IPS-20b (cell line): ENCODE measurements at regions not wholly inside any gene's neighbourhood (a gene's known extent, or its start where the extent isn't known, plus 50 kb on each side); places are given as distances from the start of the nearest gene placed in this dataset.
"Not testable (repeated sequence)": the region's sequence is repeated elsewhere in the genome, so short reads cannot be mapped to it uniquely, and the experiment has no call there.

Source experiments
- H3K27ac ChIP-seq: one replicate; pipeline ENCODE4 v1.5.1; 2013; ENCODE audit warnings: low read length
- H3K27me3 ChIP-seq: 2 replicates; pipeline ENCODE4 v1.6.1; 2013; ENCODE audit warnings: mild to moderate bottlenecking, low read length, inconsistent platforms; ENCODE audit not compliant: insufficient read depth
- H3K36me3 ChIP-seq: 2 replicates; pipeline ENCODE4 v1.6.1; 2013; ENCODE audit warnings: low read depth, mild to moderate bottlenecking, inconsistent platforms, low read length, moderate library complexity; ENCODE audit not compliant: insufficient read depth
- H3K4me1 ChIP-seq: 2 replicates; pipeline ENCODE4 v1.6.1; 2013; ENCODE audit warnings: mild to moderate bottlenecking, control low read depth, inconsistent platforms, low read length, moderate library complexity; ENCODE audit not compliant: insufficient read depth
- H3K4me3 ChIP-seq: 2 replicates; pipeline ENCODE4 v1.5.1; 2013; ENCODE audit warnings: mild to moderate bottlenecking, low read length, inconsistent platforms
- H3K9ac ChIP-seq: 2 replicates; pipeline ENCODE4 v1.6.1; 2013; ENCODE audit warnings: low read depth, mild to moderate bottlenecking, inconsistent platforms, low read length, moderate library complexity
- H3K9me3 ChIP-seq: 2 replicates; pipeline ENCODE4 v1.6.1; 2013; ENCODE audit warnings: mild to moderate bottlenecking, low read depth, low read length, inconsistent platforms; ENCODE audit not compliant: insufficient read depth

DNA sequence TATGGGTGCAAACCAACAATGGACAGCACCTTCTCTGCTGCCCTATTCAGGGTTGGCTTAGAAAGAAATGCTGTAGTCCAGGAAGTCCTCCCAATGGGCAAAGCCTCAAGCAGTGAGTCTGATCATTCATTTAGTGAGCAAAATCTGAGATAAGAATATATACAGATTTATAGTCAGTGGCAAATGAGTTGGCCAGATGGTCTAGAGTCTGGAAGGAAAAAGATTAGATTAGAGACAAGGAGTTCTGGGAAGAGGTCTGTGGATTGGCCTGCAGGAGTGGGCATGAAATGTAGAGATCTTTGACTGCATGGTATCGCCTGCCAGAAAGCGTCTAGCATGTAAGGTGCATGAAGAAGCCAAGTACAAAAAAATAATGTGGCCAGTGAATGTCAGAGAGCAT lies 201.9 kb upstream of the PTER start:
- no peak overlapping the region for H3K27ac ChIP-seq
- 0 out of 2 replicates have a peak, but pooled peaks cover 5% of the 10 kb centered on the region for H3K36me3 ChIP-seq
- no peaks in the 10 kb centered on the region for H3K4me1 ChIP-seq
- H3K4me3 ChIP-seq: no peak overlapping the region
- H3K27me3 ChIP-seq: no peaks in the 10 kb centered on the region
- H3K9ac ChIP-seq: no peak overlapping the region
- peaks cover 4% of the 10 kb centered on the region; the same call in 1 of the 2 replicates for H3K9me3 ChIP-seq

- no peak overlapping the region for H3K9ac ChIP-seq
- H3K9me3 ChIP-seq: peaks cover 7% of the 10 kb centered on the region; the same call in 1 of the 2 replicates
- peaks cover 20% of the 10 kb centered on the region for H3K4me1 ChIP-seq
- peak overlapping the region; percentile 35 for H3K27ac ChIP-seq
- 0 out of 2 replicates have a peak, but pooled peaks cover 9% of the 10 kb centered on the region for H3K36me3 ChIP-seq
- H3K27me3 ChIP-seq: no peaks in the 10 kb centered on the region
- peak overlapping the region; percentile 16; the same call in 1 of the 2 replicates for H3K4me3 ChIP-seq
Observed at GRCh38 chr10:16242446-16242845, 194.4 kb upstream of the PTER start.

DNA sequence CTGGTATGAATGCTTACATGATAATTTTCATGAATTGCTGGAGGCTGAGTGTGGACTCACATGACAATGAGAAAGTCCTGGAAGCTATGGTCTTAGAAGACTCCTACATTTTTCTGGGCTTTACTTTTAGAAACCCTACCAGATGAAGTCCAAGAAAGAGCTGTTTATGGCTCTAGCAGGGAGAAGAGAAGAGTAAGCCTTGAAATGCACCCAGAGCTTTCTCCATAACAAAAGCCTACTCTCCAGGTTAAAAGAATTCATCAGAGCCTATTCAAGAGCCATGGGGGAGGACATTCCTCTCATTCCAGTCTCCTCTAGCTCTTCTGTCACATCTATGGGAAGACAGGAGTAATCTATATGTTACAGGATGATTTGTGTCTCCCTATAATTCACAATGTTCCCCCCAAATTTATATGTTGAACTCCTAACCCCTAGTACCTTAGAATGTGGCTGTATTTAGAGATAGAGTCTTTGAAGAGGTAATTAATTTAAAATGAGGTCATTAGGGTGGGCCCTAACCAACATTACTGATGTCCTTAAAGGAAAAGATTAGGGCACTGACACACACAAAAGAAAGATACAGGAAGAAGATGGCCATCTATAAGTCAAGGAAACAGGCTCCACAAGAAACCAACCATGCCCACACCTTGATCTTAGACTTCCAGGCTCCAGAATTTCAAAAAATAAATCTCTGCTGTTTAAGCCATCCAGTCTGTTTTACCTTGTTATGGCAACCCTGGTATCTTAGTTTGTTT lies 193.8 kb upstream of the PTER start:
- H3K4me3 ChIP-seq: peak overlapping the region; percentile 16; the same call in 1 of the 2 replicates
- H3K36me3 ChIP-seq: 0 out of 2 replicates have a peak, but pooled peaks cover 9% of the 10 kb centered on the region
- peak overlapping the region; percentile 35; the same call in 1 of the 2 replicates for H3K9ac ChIP-seq
- no peaks in the 10 kb centered on the region for H3K27me3 ChIP-seq
- H3K4me1 ChIP-seq: peaks cover 20% of the 10 kb centered on the region
- H3K9me3 ChIP-seq: peaks cover 7% of the 10 kb centered on the region; the same call in 1 of the 2 replicates
- peak overlapping the region; percentile 48 for H3K27ac ChIP-seq

- not testable (repeated sequence) for H3K9me3 ChIP-seq, H3K27me3 ChIP-seq, H3K27ac ChIP-seq, H3K4me1 ChIP-seq, H3K9ac ChIP-seq, H3K36me3 ChIP-seq, H3K4me3 ChIP-seq
Observed at GRCh38 chr10:16250136-16250535, 186.7 kb upstream of the PTER start.

DNA sequence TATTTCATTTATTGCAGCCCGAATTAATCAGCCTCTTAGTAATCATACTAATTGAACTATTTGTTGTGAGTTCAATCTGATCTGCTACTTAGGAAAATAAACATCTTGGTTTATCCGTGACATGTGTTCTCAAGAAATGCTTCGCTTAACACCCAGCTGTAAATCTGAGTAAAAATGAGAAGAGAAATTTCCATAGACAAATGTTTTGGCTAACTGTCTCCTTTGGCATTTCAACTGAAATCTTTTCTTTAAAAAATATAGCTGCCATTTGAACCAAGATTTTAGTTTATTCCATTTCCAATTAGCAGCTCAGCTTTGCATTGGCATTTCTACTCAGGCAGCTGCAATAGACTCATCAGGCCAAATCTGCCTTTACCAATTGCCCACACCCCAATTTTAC lies 180.5 kb upstream of the PTER start:
- H3K36me3 ChIP-seq: no peaks in the 10 kb centered on the region; the same call in 1 of the 2 replicates
- H3K4me1 ChIP-seq: no peaks in the 10 kb centered on the region
- peaks cover 25% of the 10 kb centered on the region for H3K9me3 ChIP-seq
- H3K9ac ChIP-seq: no peak overlapping the region
- H3K4me3 ChIP-seq: no peak overlapping the region
- H3K27ac ChIP-seq: no peak overlapping the region
- no peaks in the 10 kb centered on the region for H3K27me3 ChIP-seq

GRCh38 chr10:16258291-16259040 lies 178.3 kb upstream of the PTER start:
- no peaks in the 10 kb centered on the region; the same call in 1 of the 2 replicates for H3K36me3 ChIP-seq
- H3K27me3 ChIP-seq: no peaks in the 10 kb centered on the region
- no peak overlapping the region for H3K27ac ChIP-seq
- no peak overlapping the region for H3K4me3 ChIP-seq
- no peak overlapping the region for H3K9ac ChIP-seq
- peaks cover 25% of the 10 kb centered on the region for H3K9me3 ChIP-seq
- H3K4me1 ChIP-seq: no peaks in the 10 kb centered on the region

GRCh38 chr10:16259726-16260125 lies 177.1 kb upstream of the PTER start:
- H3K4me3 ChIP-seq: no peak overlapping the region
- H3K9ac ChIP-seq: no peak overlapping the region
- H3K9me3 ChIP-seq: peaks cover 22% of the 10 kb centered on the region
- H3K27ac ChIP-seq: no peak overlapping the region
- H3K27me3 ChIP-seq: no peaks in the 10 kb centered on the region
- H3K4me1 ChIP-seq: no peaks in the 10 kb centered on the region
- no peaks in the 10 kb centered on the region; the same call in 1 of the 2 replicates for H3K36me3 ChIP-seq

- no peak overlapping the region for H3K4me3 ChIP-seq
- H3K4me1 ChIP-seq: no peaks in the 10 kb centered on the region
- H3K36me3 ChIP-seq: no peaks in the 10 kb centered on the region; the same call in 1 of the 2 replicates
- H3K9me3 ChIP-seq: peaks cover 20% of the 10 kb centered on the region
- no peaks in the 10 kb centered on the region for H3K27me3 ChIP-seq
- H3K9ac ChIP-seq: no peak overlapping the region
- H3K27ac ChIP-seq: no peak overlapping the region
Observed at GRCh38 chr10:16260388-16260787, 176.4 kb upstream of the PTER start.

- no peaks in the 10 kb centered on the region for H3K27me3 ChIP-seq
- no peak overlapping the region for H3K9ac ChIP-seq
- H3K4me3 ChIP-seq: no peak overlapping the region
- H3K4me1 ChIP-seq: no peaks in the 10 kb centered on the region
- H3K9me3 ChIP-seq: peaks cover 7% of the 10 kb centered on the region
- H3K36me3 ChIP-seq: no peaks in the 10 kb centered on the region
- no peak overlapping the region for H3K27ac ChIP-seq
Observed at GRCh38 chr10:16271571-16271970, 165.2 kb upstream of the PTER start.

GRCh38 chr10:16274911-16275310 lies 161.9 kb upstream of the PTER start:
- Histone ChIP-seq H3K9ac (no peak overlapping the region), H3K4me3 (no peak overlapping the region), H3K9me3 (peaks cover 7% of the 10 kb centered on the region), H3K4me1 (no peaks in the 10 kb centered on the region), H3K36me3 (no peaks in the 10 kb centered on the region), H3K27me3 (no peaks in the 10 kb centered on the region), H3K27ac (no peak overlapping the region)

GRCh38 chr10:16280595-16280994 lies 156.2 kb upstream of the PTER start:
- Histone ChIP-seq H3K4me3 (no peak overlapping the region), H3K36me3 (no peaks in the 10 kb centered on the region), H3K4me1 (no peaks in the 10 kb centered on the region), H3K27ac (no peak overlapping the region), H3K9ac (no peak overlapping the region), H3K27me3 (no peaks in the 10 kb centered on the region), H3K9me3 (peaks cover 4% of the 10 kb centered on the region)

DNA sequence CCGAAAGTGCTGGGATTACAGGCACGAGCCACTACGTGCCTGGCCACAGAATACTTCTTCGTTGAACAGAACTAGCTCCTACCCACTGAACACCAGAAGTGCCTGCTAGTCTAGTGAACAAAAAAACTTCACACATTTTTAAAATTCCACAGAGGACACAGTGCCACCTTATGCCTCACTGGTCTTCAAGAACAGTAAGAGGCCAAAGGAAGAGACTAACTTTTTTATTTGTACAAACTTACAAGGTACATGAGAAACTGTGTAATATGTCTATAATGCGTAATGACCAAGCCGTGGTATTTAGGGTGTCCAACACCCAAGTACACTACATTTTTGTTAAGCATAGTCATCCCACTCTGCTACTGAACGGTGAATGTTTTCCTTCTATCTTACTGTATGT lies 144.4 kb upstream of the PTER start:
- H3K9ac ChIP-seq: no peak overlapping the region
- no peaks in the 10 kb centered on the region for H3K36me3 ChIP-seq
- no peak overlapping the region for H3K4me3 ChIP-seq
- no peaks in the 10 kb centered on the region for H3K9me3 ChIP-seq
- H3K27ac ChIP-seq: no peak overlapping the region
- H3K4me1 ChIP-seq: no peaks in the 10 kb centered on the region
- no peaks in the 10 kb centered on the region for H3K27me3 ChIP-seq
